ENCODE measurements at regions not wholly inside any gene's neighbourhood (a gene's known extent, or its start where the extent isn't known, plus 50 kb on each side); places are given as distances from the start of the nearest gene placed in this dataset.

GRCh38 chr4:121239951-121240350 lies 75.8 kb upstream of the TNIP3 start:
- H3K9me3 ChIP-seq (ENCODE audit: control insufficient read depth, low read length), result no peaks in the 10 kb centered on the region
- no peak for TF ChIP-seq CTCF (IDR thresholded peaks at IDR 0.05)
- H3K9ac ChIP-seq, result no peak overlapping the region
- H3K27ac ChIP-seq, result no peak overlapping the region
- H2AFZ ChIP-seq, result no peak overlapping the region
- H3K4me3 ChIP-seq (ENCODE audit: low read depth, low read length), result no peak overlapping the region
- no peaks in the 10 kb centered on the region for H3K4me1 ChIP-seq
- no peak overlapping the region for H3K4me2 ChIP-seq (ENCODE audit: low read length)
- H3K36me3 ChIP-seq (ENCODE audit: control insufficient read depth, insufficient read depth, low read length), result no peaks in the 10 kb centered on the region
- H3K27me3 ChIP-seq (ENCODE audit: control insufficient read depth, insufficient read depth, low read length), result no peaks in the 10 kb centered on the region
- H3K79me2 ChIP-seq, result no peaks in the 10 kb centered on the region

- H3K4me3 ChIP-seq (ENCODE audit: low read depth, low read length), result no peak overlapping the region
- no peak overlapping the region for H3K4me2 ChIP-seq (ENCODE audit: low read length)
- TF ChIP-seq CTCF (IDR thresholded peaks at IDR 0.05), result no peak
- no peak overlapping the region for H2AFZ ChIP-seq
- H3K9ac ChIP-seq, result no peak overlapping the region
- no peaks in the 10 kb centered on the region for H3K79me2 ChIP-seq
- no peaks in the 10 kb centered on the region for H3K27me3 ChIP-seq (ENCODE audit: control insufficient read depth, insufficient read depth, low read length)
- no peaks in the 10 kb centered on the region for H3K9me3 ChIP-seq (ENCODE audit: control insufficient read depth, low read length)
- H3K4me1 ChIP-seq, result no peaks in the 10 kb centered on the region
- H3K27ac ChIP-seq, result no peak overlapping the region
- H3K36me3 ChIP-seq (ENCODE audit: control insufficient read depth, insufficient read depth, low read length), result no peaks in the 10 kb centered on the region
Measured at GRCh38 chr4:121238461-121238860, 74.3 kb upstream of the TNIP3 start.

- H3K27me3 ChIP-seq (ENCODE audit: control insufficient read depth, insufficient read depth, low read length), result no peaks in the 10 kb centered on the region
- H2AFZ ChIP-seq, result no peak overlapping the region
- H3K27ac ChIP-seq, result no peak overlapping the region
- H3K9ac ChIP-seq, result no peak overlapping the region
- no peaks in the 10 kb centered on the region for H3K79me2 ChIP-seq
- no peaks in the 10 kb centered on the region for H3K36me3 ChIP-seq (ENCODE audit: control insufficient read depth, insufficient read depth, low read length)
- no peaks in the 10 kb centered on the region for H3K4me1 ChIP-seq
- no peaks in the 10 kb centered on the region for H3K9me3 ChIP-seq (ENCODE audit: control insufficient read depth, low read length)
- no peak overlapping the region for H3K4me3 ChIP-seq (ENCODE audit: low read depth, low read length)
- TF ChIP-seq CTCF (IDR thresholded peaks at IDR 0.05), result no peak
- no peak overlapping the region for H3K4me2 ChIP-seq (ENCODE audit: low read length)
Measured at GRCh38 chr4:121237069-121237399, 72.9 kb upstream of the TNIP3 start.

GRCh38 chr4:121236353-121237068 lies 72.4 kb upstream of the TNIP3 start:
- TF ChIP-seq CTCF (IDR thresholded peaks at IDR 0.05), result no peak
- Histone ChIP-seq H3K9me3 (ENCODE audit: control insufficient read depth, low read length) (no peaks in the 10 kb centered on the region), H3K4me2 (ENCODE audit: low read length) (no peak overlapping the region), H2AFZ (no peak overlapping the region), H3K79me2 (no peaks in the 10 kb centered on the region), H3K27me3 (ENCODE audit: control insufficient read depth, insufficient read depth, low read length) (no peaks in the 10 kb centered on the region), H3K9ac (no peak overlapping the region), H3K36me3 (ENCODE audit: control insufficient read depth, insufficient read depth, low read length) (no peaks in the 10 kb centered on the region), H3K4me3 (ENCODE audit: low read depth, low read length) (no peak overlapping the region), H3K4me1 (no peaks in the 10 kb centered on the region), H3K27ac (no peak overlapping the region)

GRCh38 chr4:121233982-121234381 lies 69.9 kb upstream of the TNIP3 start:
- no peaks in the 10 kb centered on the region for H3K9me3 ChIP-seq (ENCODE audit: control insufficient read depth, low read length)

More at GRCh38 chr4:121233982-121234381, 69.9 kb upstream of the TNIP3 start:
- H3K27ac ChIP-seq, result no peak overlapping the region
- TF ChIP-seq CTCF (IDR thresholded peaks at IDR 0.05), result no peak
- no peak overlapping the region for H3K4me2 ChIP-seq (ENCODE audit: low read length)
- H3K4me3 ChIP-seq (ENCODE audit: low read depth, low read length), result no peak overlapping the region
- H3K27me3 ChIP-seq (ENCODE audit: control insufficient read depth, insufficient read depth, low read length), result no peaks in the 10 kb centered on the region
- no peak overlapping the region for H3K9ac ChIP-seq
- no peak overlapping the region for H2AFZ ChIP-seq
- H3K79me2 ChIP-seq, result no peaks in the 10 kb centered on the region
- no peaks in the 10 kb centered on the region for H3K4me1 ChIP-seq
- no peaks in the 10 kb centered on the region for H3K36me3 ChIP-seq (ENCODE audit: control insufficient read depth, insufficient read depth, low read length)
